C4-2B (cell line): ENCODE measurements at regions not wholly inside any gene's neighbourhood (a gene's known extent, or its start where the extent isn't known, plus 50 kb on each side); places are given as distances from the start of the nearest gene placed in this dataset.

ENCODE experiments used
- H3K27ac ChIP-seq: fragments of 450-650 bp; 2 replicates; pipeline ENCODE4 v1.5.1; 2017
- CTCF ChIP-seq: fragments of 450-650 bp; conservative IDR thresholded peaks from 2 replicates; pipeline ENCODE4 v1.5.1; 2017; ENCODE audit warnings: mild to moderate bottlenecking
- ZFX ChIP-seq: fragments of 450-650 bp; IDR thresholded peaks from 2 replicates; pipeline ENCODE4 v1.6.1; 2017

GRCh38 chr10:8321990-8322389, 267.5 kb downstream of the GATA3 start:
- no peak overlapping the region for H3K27ac ChIP-seq
- TF ChIP-seq ZFX = no peak
- TF ChIP-seq CTCF = no peak

- no peak overlapping the region for H3K27ac ChIP-seq
- no peak for TF ChIP-seq CTCF
- TF ChIP-seq ZFX = no peak
These were observed 269.1 kb downstream of the GATA3 start for GRCh38 chr10:8323428-8324054.

- no peak for TF ChIP-seq ZFX
- no peak for TF ChIP-seq CTCF
- no peak overlapping the region for H3K27ac ChIP-seq
These were observed 270.8 kb downstream of the GATA3 start for GRCh38 chr10:8325024-8325980.

- no peak overlapping the region for H3K27ac ChIP-seq
These were observed 272.1 kb downstream of the GATA3 start for GRCh38 chr10:8326396-8327139.

GRCh38 chr10:8327140-8327423, 272.6 kb downstream of the GATA3 start:
- no peak overlapping the region for H3K27ac ChIP-seq
- TF ChIP-seq ZFX (no peak), CTCF (peak; percentile 33)

More at GRCh38 chr10:8326396-8327139, 272.1 kb downstream of the GATA3 start:
- TF ChIP-seq ZFX = no peak
- no peak; the same call in 1 of the 2 replicates for TF ChIP-seq CTCF

GRCh38 chr10:8331387-8331786, 276.9 kb downstream of the GATA3 start:
- H3K27ac ChIP-seq = no peak overlapping the region

More at GRCh38 chr10:8331387-8331786, 276.9 kb downstream of the GATA3 start:
- TF ChIP-seq ZFX (no peak), CTCF (no peak)
